Stimulated activated CD4-positive, alpha-beta T cell treated with anti-CD3 and anti-CD28 coated beads, TNF-alpha, amount 100 ng/mL, for 48 hours (primary cell): ENCODE measurements at regions not wholly inside any gene's neighbourhood (a gene's known extent, or its start where the extent isn't known, plus 50 kb on each side); places are given as distances from the start of the nearest gene placed in this dataset.

ENCODE experiments used
- DNase-seq, 3 donors: peaks; one replicate each; pipeline ENCODE4 v3.0.0-alpha.2; 2020; ENCODE audit warnings: low read depth in 3 of 3

- DNase-seq, result no peak
Observed at GRCh38 chr5:31137676-31138075, 55.8 kb upstream of the CDH6 start.

GRCh38 chr5:31135542-31135941 is 57.9 kb upstream of the CDH6 start:
- DNase-seq, result no peak

DNA sequence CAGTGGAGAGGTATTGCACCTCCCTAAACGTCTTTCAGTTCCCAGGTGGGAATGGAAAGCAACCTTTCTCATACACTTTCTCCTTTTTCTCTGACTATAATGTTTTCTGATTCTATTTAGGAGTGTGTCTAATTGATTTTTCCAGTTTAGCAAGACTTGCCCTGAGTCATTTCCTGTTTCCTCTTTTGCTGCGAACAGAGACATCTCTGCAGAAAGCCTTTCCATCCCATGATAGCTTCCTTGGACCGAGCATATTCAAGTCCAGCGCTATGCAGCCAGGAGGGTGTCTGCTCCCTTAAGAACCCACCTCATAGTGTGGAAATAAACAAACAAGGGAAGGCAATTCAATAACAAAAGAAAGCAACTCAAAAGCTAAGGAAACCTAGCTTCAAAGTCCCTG is 60.0 kb upstream of the CDH6 start:
- DNase-seq, result no peak

DNA sequence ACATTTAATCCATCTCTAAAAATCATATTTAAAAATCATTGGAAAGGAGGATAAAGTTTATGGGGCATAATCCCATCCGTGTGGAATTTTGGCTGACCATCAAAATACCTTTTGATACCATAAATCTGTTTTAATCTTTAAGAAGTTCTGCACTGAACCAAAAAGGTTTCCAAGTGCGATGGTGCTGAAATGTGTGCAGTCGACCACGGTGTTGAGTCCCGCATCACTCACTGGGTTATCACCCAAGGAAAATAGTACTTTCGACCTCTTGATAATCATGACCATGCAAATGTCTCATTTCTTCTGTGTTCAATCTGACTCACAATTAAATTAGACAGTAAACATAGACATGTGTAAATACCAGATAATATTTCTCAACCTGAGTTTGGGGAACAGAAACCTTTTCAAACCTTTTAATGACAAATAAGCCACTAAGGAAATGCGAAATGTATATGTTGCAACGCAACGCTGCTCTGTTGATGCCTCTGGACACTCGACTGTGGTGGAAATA is 62.0 kb upstream of the CDH6 start:
- no peak for DNase-seq

GRCh38 chr5:31130676-31131075 is 62.8 kb upstream of the CDH6 start:
- no peak for DNase-seq

DNA sequence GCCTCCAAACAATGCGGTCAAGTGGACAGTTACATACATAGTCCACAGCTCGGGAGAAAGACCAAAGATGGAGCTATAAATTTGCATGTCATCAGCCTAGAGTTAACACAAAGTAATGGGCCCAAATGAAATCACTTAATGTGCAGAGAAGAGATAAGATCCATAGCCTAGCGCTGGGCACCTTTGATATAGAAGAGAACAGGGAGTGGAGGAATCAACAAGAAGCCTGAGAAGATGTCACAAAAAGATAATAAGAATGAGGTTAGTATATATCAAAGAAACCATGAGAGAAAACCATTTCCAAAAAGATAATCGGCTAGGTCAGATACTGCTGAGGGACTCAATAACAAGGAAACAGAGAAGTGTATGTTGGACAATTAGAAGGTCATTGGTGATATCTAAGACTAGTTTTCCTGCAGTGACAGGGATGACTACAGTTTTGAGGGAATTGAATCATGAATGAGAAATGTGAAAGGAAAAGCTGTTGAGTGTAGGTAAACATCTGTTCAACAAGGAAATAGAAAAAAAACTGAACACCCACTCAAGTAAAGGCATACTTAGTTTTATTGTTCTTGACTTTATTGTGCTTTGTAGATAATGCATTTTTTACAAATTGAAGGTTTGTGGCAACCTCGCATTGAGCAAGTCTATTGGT is 68.7 kb upstream of the CDH6 start:
- DNase-seq, result no peak

GRCh38 chr5:31124026-31124425 is 69.5 kb upstream of the CDH6 start:
- no peak for DNase-seq

DNA sequence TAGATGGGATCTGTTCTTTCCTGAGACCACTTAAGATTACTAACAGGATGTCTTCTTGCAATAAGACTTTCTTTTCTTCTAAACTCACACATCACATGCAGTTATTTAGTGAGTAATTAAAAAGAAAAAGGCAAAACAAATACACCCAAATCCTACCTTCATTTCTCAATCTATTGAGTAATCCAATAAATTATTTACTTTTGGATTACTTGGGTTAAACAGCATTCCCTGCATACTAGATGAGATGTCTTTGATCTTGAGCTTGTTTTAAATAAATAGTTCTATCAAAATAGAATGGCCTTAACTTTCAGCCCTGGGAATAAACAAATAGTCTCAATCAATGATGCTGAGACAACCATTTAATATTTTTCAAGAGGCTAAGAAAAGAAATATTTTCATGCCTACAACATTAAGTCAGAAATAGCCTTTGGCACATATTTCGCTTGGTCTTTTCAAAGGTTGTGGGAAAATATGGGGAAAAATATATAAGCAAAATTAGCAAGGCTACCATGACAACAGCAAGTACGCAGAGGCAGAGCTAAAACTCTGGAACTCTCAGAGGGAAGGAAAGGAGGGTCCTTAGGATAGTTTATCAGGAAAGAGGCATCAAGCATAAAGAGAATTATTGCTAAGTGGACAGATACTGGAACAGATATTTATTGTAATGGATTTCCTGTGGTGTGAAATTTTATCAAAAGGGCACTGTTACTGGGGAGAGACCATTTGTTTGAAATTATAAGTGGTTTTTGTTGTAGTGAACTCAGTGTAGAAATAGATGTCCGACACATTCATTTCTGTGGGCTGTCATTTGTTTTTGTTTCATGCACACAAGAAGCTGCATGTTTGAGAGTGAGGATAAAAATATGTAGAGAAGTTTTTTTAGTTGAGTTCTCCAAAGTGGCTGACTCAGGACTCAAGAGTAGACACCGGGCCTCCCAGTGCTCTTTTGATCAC is 70.2 kb upstream of the CDH6 start:
- no peak for DNase-seq

GRCh38 chr5:31121224-31121623 is 72.3 kb upstream of the CDH6 start:
- DNase-seq, result no peak

GRCh38 chr5:31120642-31120948 is 72.9 kb upstream of the CDH6 start:
- no peak for DNase-seq

DNA sequence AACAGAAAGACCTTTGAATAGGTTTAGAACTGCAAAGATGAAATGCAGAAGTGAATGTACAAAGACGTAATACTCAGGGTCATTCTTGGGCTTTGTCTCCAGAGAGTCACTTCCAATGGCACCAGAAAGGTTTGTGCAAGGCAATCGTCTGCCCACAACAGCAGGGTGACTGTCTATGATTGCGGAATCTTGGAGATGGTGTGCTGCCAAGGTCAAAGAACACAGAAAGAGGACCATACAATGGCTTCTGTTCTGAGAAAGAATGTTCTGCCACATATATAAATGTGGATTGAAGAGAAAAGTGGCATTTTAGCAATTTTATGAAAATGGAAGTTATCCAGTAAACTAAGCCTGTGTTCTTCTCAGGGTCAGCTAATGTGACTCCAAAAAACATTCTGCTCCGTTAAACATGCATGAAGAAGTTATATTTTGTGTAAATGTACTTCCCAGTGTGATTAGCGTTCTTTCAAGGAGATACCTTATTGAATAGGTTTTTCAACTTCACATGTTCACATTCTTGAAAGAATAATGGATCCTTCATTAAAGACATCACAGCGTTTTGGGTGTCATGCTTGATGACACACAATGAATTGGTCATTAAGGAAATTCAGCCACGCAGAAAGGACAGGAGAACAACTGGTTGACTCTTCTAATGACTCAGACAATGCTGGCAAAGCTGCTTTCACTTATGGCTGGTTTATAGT is 73.4 kb upstream of the CDH6 start:
- DNase-seq, result no peak

DNA sequence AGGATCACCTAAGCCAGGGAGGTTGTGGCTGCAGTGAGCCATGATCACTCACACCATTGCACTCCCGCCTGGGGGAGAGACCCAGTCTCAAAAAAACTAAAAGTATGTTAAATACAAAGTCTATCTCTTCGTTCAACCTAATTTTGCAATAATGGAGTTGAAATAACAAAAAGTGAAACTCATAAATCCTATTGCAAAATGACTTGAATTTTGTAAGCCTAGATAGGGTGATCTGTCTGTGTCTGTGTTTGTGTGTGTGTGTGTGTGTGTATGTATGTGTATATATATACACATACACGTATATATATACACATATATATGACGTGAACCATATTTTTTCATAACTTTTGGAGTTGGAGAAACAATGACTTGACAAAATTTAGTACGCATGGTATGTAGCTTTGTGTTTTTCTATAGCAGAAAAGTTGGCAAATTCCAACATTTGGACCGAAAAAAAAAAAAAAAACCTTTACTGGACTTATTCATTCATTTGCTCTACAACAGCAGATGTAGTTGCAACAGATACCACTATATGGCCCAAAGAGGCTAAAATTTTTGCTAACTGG is 76.9 kb upstream of the CDH6 start:
- no peak for DNase-seq

DNA sequence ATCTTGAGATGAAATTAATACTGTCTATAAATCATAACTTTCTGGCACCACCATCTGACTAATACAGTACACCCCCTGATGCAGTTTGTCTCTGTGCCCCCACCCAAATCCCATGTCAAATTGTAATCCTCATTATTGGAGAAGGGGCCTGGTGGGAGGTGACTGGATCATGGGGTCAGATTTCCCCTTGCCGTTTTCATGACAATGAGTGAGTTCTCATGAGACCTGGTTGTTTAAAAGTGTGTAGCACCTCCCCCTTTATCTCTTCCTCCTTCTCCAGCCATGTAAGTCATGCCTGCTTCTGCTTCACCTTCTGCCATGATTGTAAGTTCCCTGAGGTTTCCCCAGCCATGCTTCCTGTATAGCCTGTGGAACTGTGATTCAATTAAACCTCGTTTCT is 78.7 kb upstream of the CDH6 start:
- DNase-seq, result no peak

DNA sequence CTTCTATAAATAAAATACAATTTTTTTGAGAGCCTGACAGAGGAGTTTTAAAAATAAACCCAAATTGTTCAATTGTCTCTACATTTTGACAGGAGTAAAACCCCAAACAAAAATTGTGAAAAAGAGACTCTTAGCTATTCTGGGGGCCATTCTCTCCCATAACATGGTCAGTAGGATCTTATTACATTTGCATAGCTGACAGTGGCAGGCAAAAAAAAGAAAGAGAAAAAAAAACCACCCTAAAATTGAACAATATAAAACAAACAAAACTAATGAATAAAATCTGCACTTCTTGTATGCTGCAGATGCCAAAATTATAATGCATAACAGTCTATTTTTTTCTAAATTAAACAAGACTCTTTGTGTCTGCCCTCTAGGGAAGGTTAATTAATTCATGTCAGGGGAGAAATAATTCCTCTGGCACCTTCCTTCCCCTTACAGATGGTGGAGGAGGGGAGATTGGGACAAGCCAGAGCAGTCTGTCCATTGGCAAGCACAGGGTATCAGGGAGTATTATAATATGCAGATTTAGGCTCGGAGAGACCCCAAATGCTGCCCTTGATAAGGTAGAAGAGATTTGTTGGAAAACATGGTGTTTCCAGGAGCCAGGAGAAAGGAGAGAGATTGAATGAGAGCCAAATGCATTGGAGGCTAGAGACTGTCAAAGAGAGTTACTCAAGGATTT is 79.7 kb upstream of the CDH6 start:
- no peak for DNase-seq

DNA sequence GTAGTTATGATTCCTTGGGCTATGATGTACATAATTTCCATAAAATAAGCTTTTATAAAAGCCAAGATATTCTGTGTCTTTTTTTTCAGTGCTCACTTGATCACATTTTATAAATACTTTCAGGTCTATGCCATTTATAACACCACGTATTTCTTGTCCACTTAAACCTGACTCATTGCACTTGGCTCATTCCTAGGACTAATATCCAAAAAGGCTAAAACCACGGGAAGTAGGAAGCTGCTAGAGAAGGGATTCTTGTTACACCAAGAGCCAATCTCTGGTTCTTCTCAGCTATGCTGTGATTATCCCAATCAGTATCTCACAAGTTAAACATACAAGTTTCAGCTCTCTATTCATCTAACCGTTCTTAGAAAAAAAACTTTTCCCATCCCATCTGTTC is 80.4 kb upstream of the CDH6 start:
- no peak for DNase-seq

GRCh38 chr5:31107091-31107518 is 86.4 kb upstream of the CDH6 start:
- DNase-seq, result no peak

DNA sequence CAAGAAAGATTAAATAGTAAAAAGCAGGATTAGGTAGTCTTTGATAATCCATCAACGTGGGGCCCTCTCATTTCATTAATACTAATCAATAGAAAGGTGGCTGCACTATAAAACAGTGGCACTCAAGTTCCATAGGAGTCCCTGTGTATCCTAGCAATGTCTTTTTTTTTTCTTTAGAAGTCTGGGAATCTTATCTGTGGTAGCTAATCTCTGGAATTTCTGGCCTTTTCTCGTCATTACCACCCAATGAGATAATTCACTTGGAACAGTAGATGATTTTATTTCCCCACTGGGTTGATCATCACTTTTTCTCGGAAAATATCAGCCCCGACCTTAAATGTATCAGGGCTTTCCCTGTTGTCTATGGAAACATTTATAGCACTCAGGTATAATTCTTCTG is 86.8 kb upstream of the CDH6 start:
- no peak for DNase-seq

GRCh38 chr5:31106278-31106677 is 87.2 kb upstream of the CDH6 start:
- no peak for DNase-seq

- no peak for DNase-seq
Observed at GRCh38 chr5:31104775-31105174, 88.7 kb upstream of the CDH6 start.

DNA sequence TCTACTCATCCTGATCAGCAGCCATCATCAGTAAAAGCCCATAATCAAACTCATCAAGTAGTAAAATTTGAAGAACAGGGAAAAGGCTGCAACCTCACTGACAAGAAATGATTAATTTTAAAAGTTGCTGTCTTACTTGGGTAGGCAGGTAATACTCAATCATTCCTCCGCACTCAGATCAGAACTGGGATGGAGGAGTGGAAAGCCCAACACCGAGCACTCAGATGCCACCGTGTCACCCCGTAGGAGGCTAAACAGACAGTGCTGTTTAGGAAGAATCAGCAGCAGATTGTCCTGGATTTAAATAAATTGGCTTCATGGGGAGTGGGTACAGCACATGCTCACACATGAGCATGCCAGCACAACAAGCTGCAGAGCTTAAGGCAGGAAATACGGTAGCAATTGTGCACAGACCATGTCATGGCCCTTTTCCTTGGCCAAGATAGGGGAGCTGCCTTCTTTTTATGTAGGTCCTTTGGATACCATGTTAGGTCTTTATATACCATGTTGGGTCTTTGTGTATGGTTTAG is 92.6 kb upstream of the CDH6 start:
- DNase-seq, result no peak

DNA sequence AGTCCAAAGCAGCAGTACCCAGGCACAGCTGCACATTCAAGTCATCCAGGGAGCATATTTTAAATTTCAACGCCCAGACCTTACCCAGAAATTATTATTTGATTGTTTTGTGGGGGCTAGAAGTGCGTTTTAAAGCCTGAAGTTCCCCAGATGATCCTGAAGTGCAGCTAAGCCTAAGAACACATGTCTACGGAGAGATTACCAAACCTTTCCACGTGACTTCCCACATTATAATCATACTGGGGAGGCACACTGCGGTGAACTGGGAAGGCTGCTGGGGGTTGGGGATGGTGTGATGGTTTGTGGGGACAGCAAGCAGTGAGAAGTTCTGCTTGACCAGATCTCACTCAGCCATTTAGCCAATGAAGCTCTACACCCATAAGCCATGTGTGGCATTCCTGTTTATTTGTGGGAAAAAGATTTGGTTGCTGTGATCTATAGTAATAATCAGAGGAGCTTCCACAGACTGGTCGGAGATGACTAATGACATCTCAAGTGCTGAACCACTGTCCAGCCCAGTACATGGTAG is 93.4 kb upstream of the CDH6 start:
- DNase-seq, result no peak
